ENCODE measurements at regions not wholly inside any gene's neighbourhood (a gene's known extent, or its start where the extent isn't known, plus 50 kb on each side); places are given as distances from the start of the nearest gene placed in this dataset.
A peak's percentile ranks its signal among the peaks of the same experiment; 100 is the strongest.

DNA sequence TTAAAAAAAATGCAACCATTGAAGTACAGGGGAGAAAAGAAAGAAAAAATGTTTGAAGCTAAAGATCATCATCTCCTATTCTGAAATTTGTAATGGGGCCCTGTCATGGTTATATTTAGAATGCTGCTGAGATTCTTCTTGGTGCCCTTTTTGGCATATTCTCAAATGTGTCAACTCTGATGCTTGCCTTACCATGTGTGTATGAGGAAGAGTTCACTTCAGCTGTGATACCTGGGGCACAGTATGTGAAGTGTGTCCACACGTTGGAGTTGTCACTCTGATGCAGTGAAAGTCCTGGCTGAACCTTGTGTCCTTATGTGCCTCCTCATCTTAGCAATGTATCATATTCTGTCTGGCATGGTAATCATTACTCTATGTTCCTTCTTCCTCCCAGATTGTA lies 377.9 kb downstream of the RAPGEF2 start:
- DNase-seq (ENCODE audit: low spot score in 2 of 2) = no peak
- no peak overlapping the region for H3K4me3 Mint-ChIP-seq
- ATAC-seq = no peak
- H3K9me3 Mint-ChIP-seq = no peaks in the 10 kb centered on the region
- no peaks in the 10 kb centered on the region for H3K4me1 Mint-ChIP-seq
- H3K36me3 Mint-ChIP-seq = no peaks in the 10 kb centered on the region
- no peak overlapping the region for H3K27ac Mint-ChIP-seq

DNA sequence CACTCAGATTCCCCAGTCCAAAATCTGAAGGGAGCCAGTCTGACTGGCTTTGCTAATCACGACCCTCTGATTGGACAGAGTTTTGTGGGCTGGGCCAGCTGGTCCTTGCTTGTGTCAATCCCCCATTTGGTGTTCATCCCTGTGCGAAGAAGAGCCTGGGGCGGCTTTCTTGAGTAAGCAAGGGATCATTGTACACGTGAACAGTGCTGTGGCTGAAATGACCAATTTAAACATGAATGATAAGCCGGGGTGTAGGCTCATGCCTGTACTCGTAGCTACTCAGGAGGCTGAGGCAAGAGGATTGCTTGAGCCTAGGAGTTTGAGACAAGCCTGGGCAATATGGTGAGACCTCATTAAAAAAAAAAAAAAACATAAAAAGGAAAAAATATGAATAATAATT lies 379.1 kb downstream of the RAPGEF2 start:
- Mint-ChIP-seq H3K4me1 (no peaks in the 10 kb centered on the region), H3K9me3 (no peaks in the 10 kb centered on the region), H3K27ac (no peak overlapping the region), H3K4me3 (no peak overlapping the region), H3K36me3 (no peaks in the 10 kb centered on the region)
- ATAC-seq = no peak
- no peak for DNase-seq (ENCODE audit: low spot score in 2 of 2)

DNA sequence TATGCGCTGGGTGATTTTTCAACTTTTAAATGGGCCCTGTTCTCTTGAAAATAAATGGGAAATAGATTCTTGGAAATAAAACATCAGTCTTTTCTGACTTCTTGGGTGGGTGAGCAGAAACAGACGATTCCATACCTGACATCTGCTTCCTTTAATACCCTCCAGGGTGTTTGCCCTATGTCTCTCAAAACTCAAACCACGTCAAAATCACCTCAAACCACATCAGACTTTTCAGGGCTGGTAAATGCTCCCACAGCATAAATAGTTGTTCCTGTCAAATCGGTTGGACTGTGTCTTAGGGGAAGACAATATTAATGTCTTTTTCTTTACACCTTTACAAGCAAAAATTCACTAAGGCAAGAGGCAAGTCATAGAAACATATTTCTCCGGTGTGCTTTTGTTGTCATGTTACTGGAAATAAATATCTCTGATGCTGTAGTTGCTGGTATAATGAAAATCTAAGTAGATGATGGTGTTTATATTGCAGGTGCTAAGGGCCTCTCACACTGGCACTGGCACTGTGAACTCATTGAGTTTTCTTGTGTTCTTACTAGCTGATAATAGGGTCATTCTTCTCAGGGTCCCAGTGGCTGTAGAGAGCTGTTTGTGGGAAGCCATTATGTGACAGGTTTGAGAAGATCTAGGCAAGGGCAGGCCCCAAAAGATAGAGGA lies 380.4 kb downstream of the RAPGEF2 start:
- Mint-ChIP-seq H3K4me3 (no peak overlapping the region), H3K9me3 (no peaks in the 10 kb centered on the region), H3K27ac (no peak overlapping the region), H3K4me1 (no peaks in the 10 kb centered on the region), H3K36me3 (no peaks in the 10 kb centered on the region)
- ATAC-seq (no peak), DNase-seq (ENCODE audit: low spot score in 2 of 2) (no peak)

DNA sequence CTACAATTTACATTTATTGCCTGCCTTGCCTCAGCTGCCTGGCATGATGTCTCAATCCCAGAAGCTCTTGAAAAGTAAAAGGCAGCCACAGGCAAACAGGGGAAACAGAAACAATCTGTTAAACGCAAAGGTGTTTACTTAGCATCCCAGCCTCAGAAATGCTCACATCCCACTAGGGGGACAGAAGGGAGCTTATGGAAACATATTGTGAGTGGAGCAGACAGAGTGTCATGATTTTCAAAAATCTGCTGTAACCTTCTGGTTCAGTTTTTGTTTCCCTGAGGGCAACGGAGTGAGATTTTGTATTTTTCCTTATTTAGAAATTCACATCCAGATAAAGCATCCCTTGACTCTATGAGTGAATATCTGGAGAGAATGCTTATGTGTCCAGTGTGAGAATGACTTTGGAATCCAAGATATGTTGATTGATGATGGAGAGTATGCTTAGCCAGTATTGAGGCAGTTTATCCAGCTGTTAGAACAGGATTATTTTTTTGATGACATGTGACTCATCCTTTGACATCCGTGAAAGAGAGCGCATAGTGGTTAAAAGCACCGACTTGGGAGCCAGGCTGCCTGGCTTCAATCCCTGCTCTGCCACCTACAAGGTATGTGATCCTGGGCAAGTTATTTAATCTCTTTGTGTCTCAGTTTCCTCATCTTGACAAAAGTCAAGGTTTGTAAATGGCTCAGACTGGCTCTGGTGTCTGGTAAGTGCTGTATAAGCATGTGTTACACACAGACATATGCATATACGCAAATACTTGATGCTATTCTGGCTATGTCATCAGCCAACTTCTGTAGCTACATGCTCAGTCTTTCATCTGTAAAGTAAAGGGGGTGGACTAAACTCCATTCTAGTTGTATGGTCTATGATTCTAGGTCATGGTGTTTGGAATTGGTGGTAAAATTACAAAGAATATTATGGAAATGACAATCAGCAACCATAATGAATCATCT lies 381.2 kb downstream of the RAPGEF2 start:
- H3K9me3 Mint-ChIP-seq = no peaks in the 10 kb centered on the region
- no peak for ATAC-seq
- no peak overlapping the region for H3K4me3 Mint-ChIP-seq
- no peaks in the 10 kb centered on the region for H3K4me1 Mint-ChIP-seq
- H3K36me3 Mint-ChIP-seq = no peaks in the 10 kb centered on the region
- no peak for DNase-seq (ENCODE audit: low spot score in 2 of 2)
- H3K27ac Mint-ChIP-seq = no peak overlapping the region

DNA sequence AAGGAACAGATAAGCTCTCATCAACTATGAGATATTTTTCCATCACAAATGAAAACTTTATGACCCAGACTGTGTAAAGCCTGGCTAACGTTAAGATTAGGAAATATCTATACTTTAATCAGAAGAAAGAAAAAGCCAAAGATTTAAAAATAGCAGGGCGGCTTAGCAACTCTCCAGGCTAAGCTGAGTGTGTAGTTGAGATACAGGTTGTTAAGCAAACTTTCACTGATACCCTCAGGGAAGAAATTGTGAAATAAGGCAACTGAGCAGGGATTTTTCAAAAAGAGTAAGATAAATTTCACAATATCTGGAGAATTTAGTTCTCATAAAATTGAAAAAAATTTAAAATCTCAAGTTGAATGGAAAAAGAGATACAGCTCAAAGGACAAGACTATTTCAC lies 382.0 kb downstream of the RAPGEF2 start:
- no peaks in the 10 kb centered on the region for H3K36me3 Mint-ChIP-seq
- H3K4me3 Mint-ChIP-seq = no peak overlapping the region
- no peak overlapping the region for H3K27ac Mint-ChIP-seq
- no peak for ATAC-seq
- no peak for DNase-seq (ENCODE audit: low spot score in 2 of 2)
- no peaks in the 10 kb centered on the region for H3K9me3 Mint-ChIP-seq
- no peaks in the 10 kb centered on the region for H3K4me1 Mint-ChIP-seq

DNA sequence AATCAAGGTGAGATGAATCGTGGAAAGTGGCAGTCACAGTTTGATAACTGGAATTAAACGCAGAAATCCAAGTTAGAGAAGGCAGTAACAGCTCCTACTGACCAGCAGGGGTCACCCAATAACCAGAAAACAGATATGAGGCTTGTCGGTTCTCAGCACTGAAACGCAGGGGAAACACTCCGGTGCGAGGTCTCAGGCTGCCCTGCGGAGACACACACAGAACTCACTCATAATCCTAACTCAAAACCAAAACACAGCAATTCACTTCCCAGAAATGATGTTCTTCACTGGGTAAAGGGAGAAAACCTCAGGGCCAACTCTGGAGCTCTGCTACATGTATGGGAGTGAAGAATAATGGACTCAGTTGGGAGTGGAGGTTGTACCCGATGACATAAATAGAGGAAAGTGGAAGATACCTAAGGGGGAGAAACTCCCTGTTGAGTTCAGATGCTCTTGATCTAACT lies 384.4 kb downstream of the RAPGEF2 start:
- DNase-seq (ENCODE audit: low spot score in 2 of 2) = peak in 1 of 2 donors; percentile 49

DNA sequence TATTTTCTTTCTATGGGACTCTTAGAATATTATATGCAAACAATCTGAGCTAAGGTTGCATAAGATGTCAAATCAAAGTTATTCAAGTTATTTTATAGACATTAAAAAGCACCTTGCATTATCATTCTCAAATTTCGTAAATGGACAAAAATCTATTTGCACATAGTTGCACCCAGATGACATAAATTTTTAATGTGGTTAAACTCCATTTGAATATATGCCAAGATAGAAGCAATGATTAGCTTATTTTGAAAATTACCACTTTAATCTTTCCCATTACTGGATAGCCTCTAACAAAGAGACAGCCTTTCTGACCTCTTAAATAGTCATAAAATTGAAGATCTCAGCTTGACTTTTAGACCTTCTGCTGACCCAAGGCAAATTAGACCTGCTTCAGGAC lies 386.8 kb downstream of the RAPGEF2 start:
- ATAC-seq = no peak
- Mint-ChIP-seq H3K4me1 (no peaks in the 10 kb centered on the region), H3K9me3 (peaks cover 5% of the 10 kb centered on the region), H3K36me3 (no peaks in the 10 kb centered on the region), H3K27ac (no peak overlapping the region), H3K4me3 (no peak overlapping the region)
- no peak for DNase-seq (ENCODE audit: low spot score in 2 of 2)

More for the DNA sequence above, 384.4 kb downstream of the RAPGEF2 start:
- H3K9me3 Mint-ChIP-seq = peaks cover 5% of the 10 kb centered on the region
- peak; percentile 64 for ATAC-seq
- no peaks in the 10 kb centered on the region for H3K4me1 Mint-ChIP-seq
- no peak overlapping the region for H3K4me3 Mint-ChIP-seq
- H3K36me3 Mint-ChIP-seq = no peaks in the 10 kb centered on the region
- H3K27ac Mint-ChIP-seq = no peak overlapping the region

DNA sequence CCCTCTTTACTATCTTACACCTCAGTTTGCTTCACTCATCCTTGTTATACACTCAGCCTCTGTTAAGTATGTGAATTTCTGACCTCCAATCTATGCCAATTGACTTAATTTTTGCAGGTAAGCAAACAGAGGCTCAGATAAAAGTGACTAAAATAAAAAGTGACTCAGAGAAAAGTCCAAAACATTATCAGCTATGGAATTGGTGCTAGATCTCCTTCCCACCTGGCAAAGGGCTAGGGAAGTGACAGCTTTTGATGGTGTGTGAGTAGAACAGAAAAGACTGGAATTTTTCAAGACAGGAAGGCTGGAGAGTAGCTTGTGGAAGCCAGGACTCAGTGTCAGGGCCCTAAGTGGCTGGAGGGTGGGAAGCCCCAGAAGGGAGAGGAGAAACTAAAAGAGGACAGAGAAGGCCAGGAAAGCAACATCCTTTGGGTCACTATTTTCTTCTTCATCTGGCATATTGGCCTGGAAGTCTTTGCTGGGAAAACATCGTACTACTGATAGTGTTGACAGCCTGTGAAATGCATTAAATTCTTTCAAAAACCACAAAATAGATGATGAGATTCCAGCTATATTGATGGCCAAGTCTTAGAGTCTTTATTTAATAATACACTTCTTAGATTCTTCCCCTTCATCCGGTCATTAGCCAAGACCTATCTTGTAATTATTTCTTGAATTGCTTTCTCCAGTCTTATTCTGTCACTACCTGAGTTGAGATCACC lies 392.8 kb downstream of the RAPGEF2 start:
- Mint-ChIP-seq H3K4me1 (no peaks in the 10 kb centered on the region), H3K4me3 (no peak overlapping the region), H3K9me3 (peaks cover 5% of the 10 kb centered on the region), H3K27ac (no peak overlapping the region), H3K36me3 (no peaks in the 10 kb centered on the region)
- DNase-seq (ENCODE audit: low spot score in 2 of 2) (no peak), ATAC-seq (no peak)

DNA sequence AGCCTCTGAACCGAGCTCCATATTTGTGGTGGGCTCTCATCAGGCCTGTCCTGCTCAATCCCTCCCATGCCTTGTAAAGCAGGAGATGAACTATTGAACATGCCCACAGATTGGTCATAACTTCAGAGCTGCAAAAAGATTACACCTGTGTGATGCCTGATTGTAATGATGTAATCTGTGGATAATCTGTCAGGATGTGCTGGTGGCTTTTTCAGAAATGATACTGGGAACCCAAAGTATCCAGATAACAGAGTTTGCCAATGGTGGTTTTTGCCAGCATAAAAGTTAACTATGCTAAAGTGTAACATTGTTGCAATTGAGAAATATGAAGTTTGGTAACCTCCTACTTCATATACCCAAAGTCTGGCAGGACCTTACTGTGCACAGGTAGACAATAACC lies 393.4 kb downstream of the RAPGEF2 start:
- Mint-ChIP-seq H3K9me3 (peaks cover 5% of the 10 kb centered on the region), H3K27ac (no peak overlapping the region), H3K36me3 (no peaks in the 10 kb centered on the region), H3K4me3 (no peak overlapping the region), H3K4me1 (no peaks in the 10 kb centered on the region)
- ATAC-seq (no peak), DNase-seq (ENCODE audit: low spot score in 2 of 2) (no peak)

DNA sequence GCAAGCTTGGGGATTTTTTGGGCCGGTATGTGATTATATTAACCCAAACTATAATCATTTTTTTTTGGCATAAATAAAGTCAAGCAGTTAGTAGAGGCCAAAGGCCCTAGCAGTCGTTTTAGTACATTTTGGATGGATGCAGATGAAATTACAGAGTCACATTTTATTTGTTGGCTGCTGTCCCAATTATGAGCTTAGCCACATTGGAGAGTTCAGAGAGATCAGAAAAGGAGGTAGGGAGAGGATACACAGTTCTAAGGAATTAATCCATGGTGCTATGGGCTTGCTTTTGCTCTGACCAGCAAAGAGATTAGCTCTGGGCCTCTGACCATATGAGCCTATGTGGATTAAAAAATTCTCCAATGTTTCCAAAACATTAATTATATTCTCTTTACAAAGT lies 395.1 kb downstream of the RAPGEF2 start:
- no peaks in the 10 kb centered on the region for H3K9me3 Mint-ChIP-seq
- ATAC-seq = no peak

DNA sequence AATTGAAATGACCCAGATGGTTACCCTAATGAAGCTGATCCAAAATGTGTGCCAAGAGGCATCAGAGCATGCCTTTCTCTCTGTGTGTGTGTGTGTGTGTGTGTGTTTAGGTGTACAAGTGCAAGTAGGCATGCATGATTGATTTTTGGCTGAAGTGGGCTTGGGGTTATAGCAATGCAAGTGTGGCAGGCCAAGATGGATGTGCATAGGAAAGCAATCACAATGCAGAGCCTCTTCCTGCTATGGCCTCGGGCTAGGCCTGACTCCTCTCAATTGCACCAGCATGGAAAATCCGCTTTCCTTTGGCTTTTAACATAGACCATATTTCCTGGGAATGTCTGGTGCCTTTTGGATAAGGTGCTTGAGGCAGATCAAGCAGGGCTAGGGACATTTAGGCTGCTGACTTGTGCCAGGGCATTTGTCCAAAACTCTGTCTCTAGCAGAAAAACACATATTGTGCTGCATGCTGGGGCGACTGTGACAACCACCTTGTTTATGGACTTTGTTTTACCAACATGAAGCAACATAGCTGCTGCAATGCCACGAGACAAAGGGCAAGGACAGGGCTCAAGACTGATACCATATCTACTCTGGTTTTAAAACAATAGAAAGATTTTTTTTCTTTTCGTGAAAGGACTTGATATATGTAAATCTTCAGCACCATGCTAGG lies 395.7 kb downstream of the RAPGEF2 start:
- Mint-ChIP-seq H3K27ac (no peak overlapping the region), H3K9me3 (no peaks in the 10 kb centered on the region), H3K4me1 (no peaks in the 10 kb centered on the region), H3K4me3 (no peak overlapping the region), H3K36me3 (no peaks in the 10 kb centered on the region)
- ATAC-seq (no peak), DNase-seq (ENCODE audit: low spot score in 2 of 2) (no peak)

More for the DNA sequence above, 395.1 kb downstream of the RAPGEF2 start:
- DNase-seq (ENCODE audit: low spot score in 2 of 2) = no peak
- no peaks in the 10 kb centered on the region for H3K36me3 Mint-ChIP-seq
- H3K27ac Mint-ChIP-seq = no peak overlapping the region
- H3K4me3 Mint-ChIP-seq = no peak overlapping the region
- no peaks in the 10 kb centered on the region for H3K4me1 Mint-ChIP-seq

DNA sequence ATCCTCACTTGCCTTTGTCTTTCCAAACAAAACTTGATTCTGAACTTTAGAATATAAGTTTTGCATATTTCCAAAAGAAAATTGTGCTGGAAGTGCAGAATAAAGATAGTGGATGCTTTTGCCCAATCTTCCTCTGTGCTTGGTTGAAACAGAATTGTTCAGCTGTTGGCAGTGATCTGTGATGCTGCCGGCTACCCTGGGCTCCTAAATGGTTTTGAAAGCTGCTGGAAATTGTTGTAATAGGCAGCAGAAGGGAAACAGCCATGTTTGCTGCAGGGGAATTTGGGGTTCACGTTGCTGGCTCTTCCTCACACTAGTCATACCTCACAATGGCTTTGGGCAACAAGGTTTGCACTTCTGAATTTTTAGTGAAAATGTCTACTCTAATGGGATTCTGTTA lies 398.0 kb downstream of the RAPGEF2 start:
- ATAC-seq (no peak), DNase-seq (ENCODE audit: low spot score in 2 of 2) (no peak)
- Mint-ChIP-seq H3K27ac (no peak overlapping the region), H3K4me1 (no peaks in the 10 kb centered on the region), H3K4me3 (no peak overlapping the region), H3K9me3 (no peaks in the 10 kb centered on the region), H3K36me3 (no peaks in the 10 kb centered on the region)

DNA sequence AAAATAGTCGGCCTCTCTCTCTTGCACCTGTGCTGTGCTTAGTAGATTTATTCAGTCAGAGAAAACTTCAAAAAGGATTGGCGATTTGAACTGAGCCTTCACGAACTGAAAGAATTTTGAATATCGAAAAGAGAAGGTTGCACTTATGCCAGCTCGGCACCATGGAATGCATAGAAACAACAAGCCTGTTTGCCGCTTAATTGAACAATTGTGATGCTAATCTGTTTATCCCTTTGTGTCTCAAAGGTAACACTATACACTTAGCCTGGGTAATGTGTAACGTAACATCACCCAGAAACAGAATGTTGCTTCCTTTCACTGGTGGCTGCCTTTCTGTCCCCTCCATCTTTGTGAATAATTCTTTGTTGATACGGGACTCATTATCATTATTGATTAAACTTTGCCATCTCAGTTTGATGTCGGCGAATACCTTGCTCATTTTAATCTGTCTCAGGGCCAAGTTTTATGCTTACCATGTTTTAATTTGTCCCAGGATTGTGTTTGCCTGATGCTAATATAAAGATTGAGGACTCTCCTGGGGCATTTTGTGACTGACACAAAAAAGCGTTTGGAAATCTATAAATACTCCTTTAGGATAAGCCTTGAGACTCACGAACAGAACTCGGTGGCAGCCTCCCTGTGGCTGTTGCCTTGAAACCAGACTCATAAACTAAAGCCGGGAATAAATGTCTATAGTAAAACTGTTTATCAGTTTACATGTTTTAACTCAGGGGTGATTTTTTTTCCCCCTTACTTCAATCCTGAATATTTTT lies 400.5 kb downstream of the RAPGEF2 start:
- Mint-ChIP-seq H3K4me3 (no peak overlapping the region), H3K9me3 (no peaks in the 10 kb centered on the region), H3K36me3 (no peaks in the 10 kb centered on the region), H3K4me1 (no peaks in the 10 kb centered on the region), H3K27ac (no peak overlapping the region)
- DNase-seq (ENCODE audit: low spot score in 2 of 2) (no peak), ATAC-seq (no peak)

DNA sequence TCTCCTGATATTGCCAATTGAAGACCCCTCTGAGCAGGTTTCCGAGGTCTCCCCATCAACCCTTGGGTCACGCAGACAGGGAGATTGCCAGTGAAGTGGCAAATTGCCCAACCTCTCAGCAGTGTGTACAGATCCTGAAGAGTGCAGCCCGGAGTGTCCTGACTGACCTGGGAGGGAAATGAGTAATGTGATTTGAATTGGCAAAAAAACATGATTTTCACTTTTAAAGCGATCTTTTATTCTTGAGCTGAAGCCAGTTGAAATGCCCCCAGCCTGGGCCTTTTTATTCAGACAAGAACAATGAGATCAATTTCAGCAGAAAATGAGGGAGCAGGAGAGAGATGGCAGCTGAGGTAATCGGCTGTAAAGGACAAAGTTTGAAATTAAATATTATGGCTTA lies 401.8 kb downstream of the RAPGEF2 start:
- ATAC-seq = no peak

More for the DNA sequence above, 401.8 kb downstream of the RAPGEF2 start:
- DNase-seq (ENCODE audit: low spot score in 2 of 2) = no peak
- Mint-ChIP-seq H3K36me3 (no peaks in the 10 kb centered on the region), H3K27ac (no peak overlapping the region), H3K9me3 (no peaks in the 10 kb centered on the region), H3K4me1 (no peaks in the 10 kb centered on the region), H3K4me3 (no peak overlapping the region)
